Activated CD8-positive, alpha-beta T cell treated with anti-CD3 and anti-CD28 coated beads for 36 hours (primary cell): ENCODE measurements at regions not wholly inside any gene's neighbourhood (a gene's known extent, or its start where the extent isn't known, plus 50 kb on each side); places are given as distances from the start of the nearest gene placed in this dataset.
A peak's percentile ranks its signal among the peaks of the same experiment; 100 is the strongest.

Source experiments
- ATAC-seq: fragments of 200-7000 bp; cut with Tn5 transposase; one replicate; pipeline ENCODE4 v1.10.0; 2021; ENCODE audit warnings: mild to moderate bottlenecking, moderate library complexity
- CTCF ChIA-PET: fragments of 350-600 bp; sonication (Branson Sonifier 250); formaldehyde crosslinking; loops from one replicate; lab custom pipeline; 2021; ENCODE audit warnings: antibody characterized with exemption; lab: Charles Lee
- POLR2A ChIA-PET: fragments of 350-600 bp; sonication (Branson Sonifier 250); formaldehyde crosslinking; loops from one replicate; lab custom pipeline; 2021; ENCODE audit warnings: antibody characterized with exemption; lab: Charles Lee
- DNase-seq: peaks from one replicate; pipeline ENCODE4 v3.0.0-alpha.2; 2020
- H3K27ac Mint-ChIP-seq: one replicate; pipeline ENCODE4 v1.8.0; 2021; ENCODE audit warnings: mild to moderate bottlenecking, mixed read lengths
- H3K27me3 Mint-ChIP-seq: one replicate; pipeline ENCODE4 v1.8.0; 2021; ENCODE audit warnings: mixed read lengths
- H3K36me3 Mint-ChIP-seq: one replicate; pipeline ENCODE4 v1.8.0; 2021; ENCODE audit warnings: low read depth, mixed read lengths
- H3K4me1 Mint-ChIP-seq: one replicate; pipeline ENCODE4 v1.8.0; 2021; ENCODE audit warnings: low read depth, mixed read lengths
- H3K4me3 Mint-ChIP-seq: one replicate; pipeline ENCODE4 v1.8.0; 2021; ENCODE audit warnings: mild to moderate bottlenecking, moderate library complexity, mixed read lengths
- H3K9me3 Mint-ChIP-seq: one replicate; pipeline ENCODE4 v1.8.0; 2021; ENCODE audit warnings: mixed read lengths
- CTCF ChIP-seq: fragments of 200-600 bp; IDR thresholded peaks from one replicate; pipeline ENCODE4 v1.8.0; 2022; ENCODE audit warnings: antibody characterized with exemption, mild to moderate bottlenecking
- intact Hi-C: fragments of 100-400 bp; cut with micrococcal nuclease; formaldehyde crosslinking; loops from one replicate; pipeline ENCODE4 v1.10.0; 2022

- ATAC-seq (peak; percentile 39), DNase-seq (peak; percentile 83)
- TF ChIP-seq CTCF: no peak
- Mint-ChIP-seq H3K4me3 (no peak overlapping the region), H3K36me3 (peaks cover 2% of the 10 kb centered on the region), H3K27me3 (no peaks in the 10 kb centered on the region), H3K9me3 (no peaks in the 10 kb centered on the region), H3K4me1 (peaks cover 84% of the 10 kb centered on the region), H3K27ac (no peak overlapping the region)
- CTCF ChIA-PET: interaction anchor here (0.7 to 8.6 kb wide), 8 partner anchors 9 to 99 kb away, joined by 3 to 169 read pairs (median 6); no protein-coding TSS in a partner anchor
- intact Hi-C loops: loop anchor here (2.0 to 10.0 kb wide), 6 partner anchors 40 to 177 kb away; no protein-coding TSS in a partner anchor
- POLR2A ChIA-PET: interaction anchor here (0.8 to 8.5 kb wide), 14 partner anchors 9 to 288 kb away, joined by 3 to 159 read pairs (median 4); no protein-coding TSS in a partner anchor
These were observed 102.0 kb upstream of the RUNX3 start for GRCh38 chr1:25031966-25032667.

GRCh38 chr1:25031601-25031965 lies 101.5 kb upstream of the RUNX3 start:
- Mint-ChIP-seq H3K36me3 (peaks cover 2% of the 10 kb centered on the region), H3K4me3 (no peak overlapping the region), H3K27ac (no peak overlapping the region), H3K4me1 (peaks cover 86% of the 10 kb centered on the region), H3K9me3 (no peaks in the 10 kb centered on the region), H3K27me3 (no peaks in the 10 kb centered on the region)
- POLR2A ChIA-PET: interaction anchor here (0.8 to 8.5 kb wide), 12 partner anchors 8 to 288 kb away, joined by 3 to 159 read pairs (median 4); no protein-coding TSS in a partner anchor
- CTCF ChIA-PET: interaction anchor here (0.7 to 8.6 kb wide), 5 partner anchors 9 to 99 kb away, joined by 3 to 169 read pairs (median 8); no protein-coding TSS in a partner anchor
- DNase-seq: peak; percentile 90
- ATAC-seq: peak; percentile 47
- intact Hi-C loops: loop anchor here (2.0 to 10.0 kb wide), 5 partner anchors 39 to 177 kb away; no protein-coding TSS in a partner anchor
- TF ChIP-seq CTCF: no peak

- peak; percentile 91 for DNase-seq
- ATAC-seq: peak; percentile 60
- ChIA-PET POLR2A (interaction anchor here (0.8 to 10.6 kb wide), 10 partner anchors 8 to 287 kb away, joined by 3 to 159 read pairs (median 8); no protein-coding TSS in a partner anchor), CTCF (interaction anchor here (1.0 to 8.6 kb wide), 3 partner anchors 8 to 66 kb away, joined by 6 to 169 read pairs (median 13); no protein-coding TSS in a partner anchor)
- intact Hi-C loops: loop anchor here (2.0 to 10.0 kb wide), 5 partner anchors 39 to 176 kb away; no protein-coding TSS in a partner anchor
- Mint-ChIP-seq H3K27me3 (no peaks in the 10 kb centered on the region), H3K9me3 (no peaks in the 10 kb centered on the region), H3K27ac (no peak overlapping the region), H3K36me3 (peaks cover 2% of the 10 kb centered on the region), H3K4me3 (no peak overlapping the region), H3K4me1 (peaks cover 89% of the 10 kb centered on the region)
- TF ChIP-seq CTCF: no peak
These were observed 100.9 kb upstream of the RUNX3 start for GRCh38 chr1:25030674-25031589.

- intact Hi-C loops: loop anchor here (2.0 to 10.0 kb wide), 5 partner anchors 38 to 175 kb away; no protein-coding TSS in a partner anchor
- H3K4me3 Mint-ChIP-seq: peak overlapping the region; percentile 74
- H3K27me3 Mint-ChIP-seq: no peaks in the 10 kb centered on the region
- H3K36me3 Mint-ChIP-seq: peaks cover 2% of the 10 kb centered on the region
- no peak overlapping the region for H3K27ac Mint-ChIP-seq
- DNase-seq (no peak), ATAC-seq (no peak)
- H3K4me1 Mint-ChIP-seq: peaks cover 94% of the 10 kb centered on the region
- no peak for TF ChIP-seq CTCF
- no peaks in the 10 kb centered on the region for H3K9me3 Mint-ChIP-seq
- POLR2A ChIA-PET: interaction anchor here (1.3 to 10.6 kb wide), 5 partner anchors 9 to 73 kb away, joined by 5 to 172 read pairs (median 9); no protein-coding TSS in a partner anchor
- CTCF ChIA-PET: interaction anchor here (0.8 to 2.1 kb wide), 8 partner anchors 7 to 100 kb away, joined by 3 to 6 read pairs (median 4); partner anchors contain the start of gene RUNX3
These were observed 99.9 kb upstream of the RUNX3 start for GRCh38 chr1:25030012-25030411.
